NCI-H1105 (cell line): ENCODE measurements at regions not wholly inside any gene's neighbourhood (a gene's known extent, or its start where the extent isn't known, plus 50 kb on each side); places are given as distances from the start of the nearest gene placed in this dataset.

Source experiments
- DNase-seq: peaks from one replicate; lab custom pipeline; 2025; lab: John Stamatoyannopoulos, UW

- DNase-seq = no peak
Measured at GRCh38 chr2:217749008-217749407, 253.8 kb downstream of the TNS1 start.

- no peak for DNase-seq
Measured at GRCh38 chr2:217746808-217747207, 256.0 kb downstream of the TNS1 start.

DNA sequence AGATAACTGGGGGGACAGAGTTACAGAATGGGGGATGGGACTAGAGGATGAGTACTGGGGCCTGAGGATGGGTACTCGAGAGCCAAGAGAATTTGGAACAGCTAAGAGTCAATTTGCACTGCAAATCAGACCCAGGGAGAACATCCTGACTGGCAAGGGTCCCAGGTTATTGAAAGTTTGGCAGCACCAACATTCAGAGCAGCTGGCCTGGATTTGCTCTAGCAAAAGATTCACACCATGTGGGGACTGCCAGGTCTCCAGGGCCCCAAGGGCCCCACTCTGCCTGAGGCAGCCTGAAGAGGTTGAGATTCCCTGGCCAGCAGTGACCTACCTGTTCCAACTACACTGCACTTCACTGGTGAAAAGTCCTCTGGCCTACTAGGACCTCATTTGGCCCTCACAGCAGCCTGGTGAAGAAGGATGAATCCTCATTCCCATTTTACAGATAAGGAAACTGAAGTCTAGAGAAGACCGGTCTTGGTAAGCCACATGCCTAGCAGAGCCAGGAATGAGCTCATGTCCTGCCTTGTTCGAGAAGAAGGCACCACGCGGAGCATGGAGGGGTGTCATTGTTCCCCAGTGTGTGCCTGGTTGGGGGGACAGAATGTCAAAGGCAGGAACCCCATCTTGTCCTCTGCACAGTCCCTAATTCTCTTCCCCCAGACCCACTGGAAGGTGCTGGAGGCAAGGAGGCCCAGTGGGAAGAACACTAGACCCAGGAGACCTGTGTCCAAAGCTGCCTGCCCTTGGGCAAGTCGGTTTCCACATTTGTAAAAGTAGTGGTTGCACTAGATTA lies 258.6 kb downstream of the TNS1 start:
- DNase-seq = no peak

- DNase-seq = no peak
Measured at GRCh38 chr2:217743407-217743806, 259.4 kb downstream of the TNS1 start.

DNA sequence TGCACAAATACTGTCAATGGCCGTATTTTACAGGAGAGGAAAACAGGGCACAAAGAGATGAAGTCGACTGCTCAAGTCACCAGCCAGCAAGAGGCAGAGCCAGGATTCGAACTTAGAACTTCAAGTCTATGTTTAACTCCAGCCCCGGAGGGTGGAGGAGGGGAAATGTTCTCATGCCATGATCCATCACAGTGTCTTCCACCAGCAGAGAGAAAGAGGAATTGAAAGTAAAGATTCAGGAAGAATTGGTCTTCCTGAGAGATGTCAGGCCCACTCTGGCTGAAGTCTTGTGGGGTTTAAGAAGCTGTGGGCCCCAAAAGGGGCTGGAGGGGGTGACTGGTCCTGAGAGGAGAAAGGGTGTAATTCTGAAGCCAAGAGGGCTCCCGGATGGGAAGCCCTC lies 260.0 kb downstream of the TNS1 start:
- DNase-seq = no peak

DNA sequence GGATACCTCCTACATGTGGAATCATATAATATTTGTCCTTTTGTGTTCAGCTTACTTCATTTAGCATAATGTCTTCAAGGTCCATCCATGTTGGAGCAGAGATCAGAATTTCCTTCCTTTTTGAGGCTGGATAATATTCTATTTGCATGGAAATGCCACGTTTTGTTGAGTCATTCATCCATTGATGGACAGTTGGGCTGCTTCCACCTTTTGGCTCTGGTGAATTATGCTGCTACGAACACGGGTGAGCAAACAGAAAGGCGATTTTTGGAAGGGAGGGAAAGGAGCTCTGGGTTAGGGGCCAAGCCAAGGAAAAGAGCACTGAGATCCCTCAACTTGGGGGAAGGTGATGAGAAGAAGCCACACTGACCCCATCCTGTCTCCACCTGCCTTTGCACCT lies 260.5 kb downstream of the TNS1 start:
- no peak for DNase-seq

DNA sequence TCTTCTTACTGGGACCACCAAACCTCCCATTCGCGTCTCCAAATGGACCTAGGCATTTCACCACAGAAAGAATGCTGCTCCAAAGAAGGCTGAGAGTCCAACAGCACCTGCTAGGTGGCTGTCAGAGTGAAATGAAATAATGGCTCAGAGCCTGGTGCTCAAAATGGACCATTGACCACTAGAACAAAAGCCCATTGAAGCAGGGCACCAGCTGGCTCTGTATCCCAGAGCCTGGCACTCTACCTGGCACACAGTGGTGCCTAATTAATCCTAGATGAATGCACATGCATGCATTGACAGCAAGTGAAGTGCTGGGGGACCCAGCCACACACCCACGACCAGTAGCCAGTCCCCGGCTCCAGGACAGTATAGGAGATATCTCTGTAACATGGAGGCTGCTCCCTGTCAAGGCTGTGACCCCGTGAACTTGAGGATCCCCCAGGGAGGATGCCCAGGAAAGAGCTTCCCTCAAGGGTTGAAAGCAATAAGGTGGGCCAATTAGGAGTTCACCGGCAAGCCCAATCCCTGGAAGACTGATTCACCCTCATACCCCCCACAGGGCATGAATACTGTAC lies 261.3 kb downstream of the TNS1 start:
- DNase-seq = no peak

DNA sequence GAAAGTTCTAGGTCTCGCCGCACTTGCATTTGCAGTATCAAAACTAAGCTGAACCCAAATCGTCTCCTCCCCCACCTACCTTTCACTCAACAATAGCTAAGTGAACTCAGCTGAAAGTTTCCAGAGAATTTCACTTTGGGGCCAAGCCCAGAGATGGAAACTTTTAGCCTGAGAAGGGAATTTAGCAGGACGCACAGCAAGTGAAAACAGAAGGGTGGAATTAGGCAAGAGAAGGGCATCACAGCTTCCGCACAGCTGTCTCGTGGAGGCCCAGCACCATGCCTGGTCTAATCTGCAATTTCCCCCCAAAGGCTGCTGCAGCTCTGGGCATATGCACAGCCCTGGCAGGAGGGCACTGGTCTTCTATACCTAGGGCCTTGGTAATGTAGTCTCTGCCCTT lies 262.0 kb downstream of the TNS1 start:
- DNase-seq = no peak

- DNase-seq = no peak
Measured at GRCh38 chr2:217740178-217740577, 262.6 kb downstream of the TNS1 start.

DNA sequence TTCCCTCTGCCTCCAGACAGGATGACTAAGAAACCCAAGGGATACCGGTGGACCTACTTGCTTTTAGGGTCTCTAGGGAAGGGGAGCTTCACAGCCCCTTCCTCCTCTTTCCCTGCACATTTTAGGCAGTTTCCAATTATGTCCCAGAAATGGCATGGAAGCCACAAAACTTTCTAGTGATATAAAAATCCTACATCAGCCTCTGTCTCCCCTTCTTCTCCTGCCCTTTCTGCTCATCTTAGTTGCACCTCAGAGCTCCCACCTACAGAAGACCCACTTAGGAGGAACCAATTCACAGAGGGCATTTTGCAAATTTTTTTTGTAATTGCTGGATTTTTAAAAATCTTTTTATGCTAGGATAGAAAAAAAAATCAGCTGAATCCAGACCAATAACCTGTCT lies 263.1 kb downstream of the TNS1 start:
- DNase-seq = no peak

DNA sequence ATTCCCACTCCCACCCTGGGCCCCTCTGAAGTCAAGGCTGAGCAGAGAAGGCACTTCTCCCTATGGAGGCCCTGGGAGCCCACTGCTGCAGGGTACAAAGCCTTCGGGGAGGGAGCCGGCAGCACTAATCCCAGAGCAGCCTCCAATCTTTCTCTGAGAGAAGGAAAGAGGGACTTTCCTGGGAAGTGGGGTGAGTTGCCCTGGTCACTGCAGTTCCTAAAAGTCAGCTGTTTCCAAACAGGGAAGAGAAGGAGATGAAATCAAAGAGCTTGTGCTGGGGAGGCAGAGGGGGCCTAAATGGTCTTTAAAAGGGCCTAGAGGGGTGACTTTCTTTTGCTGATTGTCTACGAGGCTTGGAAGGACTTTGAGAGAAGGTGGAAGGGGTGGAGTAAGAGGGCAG lies 264.7 kb downstream of the TNS1 start:
- DNase-seq = no peak

- DNase-seq = no peak
Measured at GRCh38 chr2:217736776-217737550, 265.8 kb downstream of the TNS1 start.

DNA sequence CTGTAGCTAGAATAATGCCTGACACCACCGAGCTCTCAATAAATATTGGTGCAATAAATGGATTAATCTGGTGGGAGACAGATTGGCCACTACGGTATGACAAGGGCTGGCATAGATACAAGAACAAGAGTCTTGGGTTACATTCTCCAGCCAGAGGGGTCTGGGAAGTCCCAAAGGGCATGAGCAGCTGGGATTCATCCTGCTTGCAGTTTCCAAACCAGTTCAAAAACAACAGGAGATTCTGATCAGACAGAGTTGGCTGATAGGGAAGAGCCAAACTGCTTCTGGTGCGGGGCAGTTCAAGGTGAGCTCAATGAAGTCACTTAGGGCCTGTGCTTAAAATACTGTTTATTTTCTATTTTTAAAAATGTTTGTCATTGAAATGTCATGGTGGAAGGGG lies 266.9 kb downstream of the TNS1 start:
- no peak for DNase-seq

DNA sequence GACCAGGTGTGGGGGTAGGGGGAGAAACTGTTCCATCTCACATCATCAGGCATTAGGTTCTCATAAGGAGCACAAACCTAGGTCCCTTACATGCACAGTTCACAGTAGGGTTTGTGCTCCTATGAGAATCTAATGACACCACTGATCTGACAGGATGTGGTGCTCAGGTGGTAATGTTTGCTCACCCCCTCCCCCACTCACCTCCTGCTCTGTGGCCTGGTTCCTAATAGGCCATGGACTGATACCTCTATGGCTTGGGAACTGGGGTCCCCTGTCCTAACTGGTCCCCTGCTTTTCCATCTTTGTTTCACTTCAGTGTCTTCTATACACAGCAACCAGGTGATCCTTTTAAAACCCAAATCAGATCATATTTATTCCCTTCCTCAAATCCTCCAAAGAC lies 267.8 kb downstream of the TNS1 start:
- no peak for DNase-seq

- no peak for DNase-seq
Measured at GRCh38 chr2:217733461-217733860, 269.3 kb downstream of the TNS1 start.

GRCh38 chr2:217732992-217733391 lies 269.8 kb downstream of the TNS1 start:
- DNase-seq = no peak

GRCh38 chr2:217731805-217732204 lies 271.0 kb downstream of the TNS1 start:
- no peak for DNase-seq

DNA sequence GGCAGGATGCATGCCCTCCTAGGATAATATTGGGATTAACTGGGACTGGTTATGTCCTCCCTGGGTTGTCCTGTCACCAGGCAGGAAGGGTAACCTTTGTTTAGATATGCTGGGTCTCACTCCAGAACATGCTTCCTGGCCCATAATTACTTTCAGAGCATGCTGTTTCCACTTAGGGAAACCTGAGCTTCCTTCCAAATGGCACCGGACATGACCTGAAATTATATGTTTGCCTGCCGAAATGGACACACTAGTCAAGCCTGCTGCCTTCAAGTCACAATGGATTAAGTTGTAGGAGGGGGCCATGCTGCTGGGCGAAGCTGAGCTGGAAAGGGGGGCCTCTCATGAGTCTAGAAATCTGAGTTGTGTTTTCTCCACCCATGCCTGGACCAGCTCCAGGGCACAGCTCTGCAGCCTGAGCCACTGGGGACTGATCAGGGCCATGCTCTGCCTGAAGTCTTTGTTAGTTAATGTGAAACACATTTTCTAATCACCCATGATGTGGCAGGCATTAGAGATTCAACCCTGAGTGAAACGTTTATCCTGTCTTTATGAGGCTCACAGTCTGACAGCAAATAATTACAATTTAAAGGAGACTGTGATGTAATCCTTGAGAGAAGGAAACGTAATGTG lies 273.3 kb downstream of the TNS1 start:
- no peak for DNase-seq

DNA sequence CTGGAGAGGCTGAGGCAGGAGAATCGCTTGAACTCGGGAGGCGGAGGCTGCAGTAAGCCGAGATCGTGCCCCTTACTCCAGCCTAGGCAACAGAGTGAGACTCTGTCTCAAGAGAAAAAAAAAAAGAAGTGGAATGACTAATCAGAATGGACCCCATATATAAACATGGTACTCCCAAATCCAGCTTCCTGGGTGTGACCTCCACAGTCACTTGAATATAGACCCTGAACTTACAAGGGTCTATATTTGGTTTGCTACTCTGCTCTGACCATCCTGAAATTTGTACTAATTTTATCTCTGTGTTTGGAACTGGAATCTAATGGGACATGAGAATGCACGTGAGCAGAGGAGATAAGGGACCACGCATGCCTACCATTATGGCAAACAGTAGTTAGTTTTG lies 275.0 kb downstream of the TNS1 start:
- no peak for DNase-seq

GRCh38 chr2:217725409-217725808 lies 277.4 kb downstream of the TNS1 start:
- no peak for DNase-seq

DNA sequence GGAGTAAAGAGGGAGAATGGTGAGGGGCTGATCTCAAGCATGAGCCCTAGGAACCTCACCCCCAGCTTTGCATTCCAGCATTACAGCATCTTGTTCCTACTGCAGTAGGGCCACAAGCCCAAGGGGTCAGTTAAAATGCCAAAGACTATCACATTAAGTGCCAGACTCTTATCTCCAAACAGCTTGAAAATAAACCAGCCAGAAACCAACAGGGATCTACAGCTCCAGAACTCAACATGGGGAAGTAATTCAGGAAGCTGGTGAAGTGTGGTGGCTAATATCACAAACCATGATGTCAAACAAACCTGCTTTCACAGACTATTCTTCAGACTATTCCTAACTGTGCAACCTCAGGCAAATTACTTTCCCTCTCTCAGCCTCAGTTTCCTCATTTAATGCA lies 278.3 kb downstream of the TNS1 start:
- no peak for DNase-seq

DNA sequence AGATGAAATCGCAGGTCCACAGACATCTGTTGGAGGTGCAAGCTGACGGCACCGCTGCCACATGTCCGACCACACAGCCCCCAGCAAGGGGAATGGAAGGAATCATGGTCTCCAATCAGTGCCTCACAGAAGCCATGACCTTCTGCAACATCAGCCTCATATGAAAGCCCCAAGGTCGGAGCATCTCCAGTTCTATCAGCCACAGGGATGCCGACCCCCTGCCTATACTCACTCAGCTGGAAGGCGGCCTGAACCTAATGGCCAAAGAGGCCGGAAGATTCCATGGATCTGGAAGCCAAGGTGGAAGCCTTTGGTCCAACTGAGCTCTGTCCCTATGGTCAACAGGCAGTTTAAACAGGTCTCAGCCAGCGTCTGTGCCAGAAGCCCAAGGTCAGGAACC lies 278.8 kb downstream of the TNS1 start:
- no peak for DNase-seq
